Body of pancreas (tissue), 4 donors: ENCODE measurements at regions not wholly inside any gene's neighbourhood (a gene's known extent, or its start where the extent isn't known, plus 50 kb on each side); places are given as distances from the start of the nearest gene placed in this dataset.

Source experiments
- CTCF ChIP-seq, 7 experiments: fragments of 450-650 bp in 4 of 7; fragments of 200-600 bp in 3 of 7; sonication (generic) in 3 of 7; IDR thresholded peaks; one replicate each; pipeline ENCODE4 v1.5.1; 2016 to 2019; ENCODE audit warnings: antibody characterized with exemption in 7 of 7
- POLR2A ChIP-seq, 3 donors: fragments of 450-650 bp; IDR thresholded peaks; one replicate each; pipeline ENCODE4 v1.6.1; 2016; ENCODE audit warnings: antibody characterized with exemption in 3 of 3, mild to moderate bottlenecking in 2 of 3

- TF ChIP-seq CTCF (IDR thresholded peaks at IDR 0.05) = no peak
- no peak for TF ChIP-seq POLR2A (IDR thresholded peaks at IDR 0.05)
These were observed 104.3 kb upstream of the PCDH17 start for GRCh38 chr13:57527114-57527735.
